Daoy (cell line): ENCODE measurements at regions not wholly inside any gene's neighbourhood (a gene's known extent, or its start where the extent isn't known, plus 50 kb on each side); places are given as distances from the start of the nearest gene placed in this dataset.
"Not testable (repeated sequence)": the region's sequence is repeated elsewhere in the genome, so short reads cannot be mapped to it uniquely, and the experiment has no call there.

Source experiments
- DNase-seq: peaks from one replicate; pipeline ENCODE4 v3.0.0-alpha.2; 2015; ENCODE audit warnings: low read depth

DNA sequence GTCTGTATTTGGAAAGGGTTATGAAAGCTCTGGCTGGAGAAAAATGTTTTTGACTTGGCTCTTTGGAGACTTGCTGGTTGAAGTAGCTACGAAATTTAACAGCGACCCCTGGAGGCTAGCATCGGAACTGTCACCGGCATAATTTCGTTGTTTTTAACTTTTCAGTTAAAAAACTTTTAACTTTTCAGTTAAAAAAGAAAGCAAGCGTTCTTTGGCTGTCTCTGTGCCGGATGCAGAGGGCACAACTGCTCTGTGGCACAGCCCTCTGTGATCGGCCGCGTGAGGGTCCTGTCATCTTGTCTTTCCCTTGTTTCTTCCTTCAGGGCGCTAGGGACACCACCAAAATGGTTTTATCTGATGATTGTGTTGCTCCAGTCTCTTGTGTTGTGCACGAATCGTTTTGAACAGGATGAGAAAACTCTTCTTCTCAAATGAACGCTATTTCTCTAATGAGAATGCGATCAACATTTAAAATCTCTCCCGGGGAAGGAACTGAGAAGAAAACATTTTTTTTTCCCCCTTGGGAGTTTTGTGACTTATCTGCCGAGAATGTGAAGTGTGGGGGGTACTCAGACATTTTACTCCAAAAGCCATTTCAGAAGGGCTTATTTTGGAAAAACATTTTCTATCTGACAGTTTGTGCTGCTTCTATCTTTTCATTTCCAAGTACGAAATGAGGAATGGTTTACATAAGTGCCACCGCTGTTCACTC, 57.1 kb downstream of the ADCYAP1 start:
- DNase-seq: no peak

DNA sequence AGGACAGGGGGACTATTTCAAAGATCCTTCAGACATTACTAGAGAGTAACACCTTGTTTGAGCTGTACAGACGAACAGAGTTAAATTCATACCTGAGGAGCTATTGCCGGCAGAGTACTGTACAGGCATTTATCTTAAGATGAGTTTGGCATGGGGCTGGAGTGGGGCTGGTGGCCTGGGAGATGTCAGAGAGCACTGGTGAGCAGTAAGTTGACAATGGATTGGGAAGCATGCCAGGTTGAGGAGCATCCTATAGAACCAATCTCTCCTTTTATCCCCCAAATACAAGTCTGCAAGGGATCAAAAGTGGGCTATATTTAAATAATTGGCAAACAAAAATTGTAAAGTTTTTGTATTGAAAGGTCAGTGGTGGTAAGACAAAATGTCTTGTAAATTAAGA, 58.6 kb downstream of the ADCYAP1 start:
- no peak for DNase-seq

DNA sequence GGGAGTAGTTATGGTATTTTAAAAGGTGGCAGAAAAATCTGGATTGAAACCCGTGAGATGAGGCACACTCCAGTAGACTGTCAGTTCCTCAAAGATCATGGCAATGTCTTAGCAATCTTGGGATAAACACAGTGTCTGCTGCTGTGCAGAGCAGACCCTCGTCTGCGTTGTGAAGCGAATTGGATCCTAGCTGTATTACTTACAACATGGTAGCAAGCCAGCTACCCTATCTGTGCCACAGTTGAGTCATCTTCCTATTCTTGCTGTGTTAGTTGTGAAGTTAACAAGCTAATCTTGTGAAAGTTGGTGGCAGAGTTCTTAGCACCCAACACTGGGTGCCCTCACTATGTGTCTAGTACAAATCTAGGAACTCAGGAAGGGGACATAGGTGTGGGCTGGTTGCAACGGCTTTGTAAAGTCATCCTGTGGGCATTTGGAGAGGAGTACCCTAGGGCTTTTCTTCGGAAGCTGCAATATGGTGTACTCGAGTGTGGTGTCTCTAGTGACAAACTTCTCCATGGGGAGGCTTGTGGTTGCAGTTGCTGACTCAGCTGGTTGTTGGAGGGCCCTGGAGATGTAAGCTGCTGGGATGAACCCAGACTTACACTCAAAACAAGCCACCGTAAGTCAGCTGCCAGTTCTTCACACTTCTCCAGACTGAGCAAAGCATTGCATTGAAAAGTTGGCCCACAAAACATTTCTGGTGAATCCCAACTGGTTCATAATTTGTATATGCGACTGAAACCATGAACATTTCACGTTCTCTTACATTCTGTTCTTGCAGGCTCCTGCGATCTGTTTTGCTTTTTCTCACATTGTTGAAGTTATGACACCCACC, 61.5 kb downstream of the ADCYAP1 start:
- DNase-seq: no peak

DNA sequence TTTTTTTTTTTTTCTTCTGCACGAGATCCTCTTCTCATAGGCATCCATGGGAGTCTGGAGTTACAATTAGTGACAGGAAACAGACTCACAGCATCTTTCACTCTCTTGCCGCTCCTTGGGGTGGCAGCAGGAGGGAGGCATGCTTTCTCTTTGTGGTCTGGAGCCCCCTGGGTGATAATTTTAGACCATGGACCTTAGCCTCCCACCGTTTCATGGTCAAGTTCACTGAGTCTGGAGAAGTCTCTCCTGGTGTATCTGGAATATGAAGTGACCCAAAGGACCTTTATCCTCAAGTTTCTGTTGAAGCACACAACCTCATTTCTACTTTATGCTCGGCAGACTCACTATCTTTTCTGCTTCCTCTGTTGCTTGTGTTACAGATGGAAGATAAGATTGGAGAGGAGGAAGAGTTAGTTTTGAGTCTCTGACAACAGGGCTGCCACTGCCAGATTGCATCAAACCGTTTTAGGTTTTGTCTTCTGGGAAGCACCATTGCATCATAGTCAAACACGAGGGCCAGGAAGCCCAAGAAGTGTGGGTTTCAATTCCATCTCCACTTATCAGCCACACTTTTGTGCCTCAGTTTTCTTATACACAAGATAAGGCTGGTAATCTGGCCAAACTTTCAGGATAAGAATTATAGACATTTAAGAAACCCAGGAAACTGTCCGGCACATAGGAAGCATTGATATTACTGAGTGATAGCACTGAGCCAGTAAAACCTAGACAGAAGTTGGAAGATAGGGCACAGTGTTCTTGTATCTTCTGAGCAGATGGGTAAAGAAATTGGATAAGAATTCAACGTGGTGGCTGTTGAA, 62.3 kb downstream of the ADCYAP1 start:
- no peak for DNase-seq

DNA sequence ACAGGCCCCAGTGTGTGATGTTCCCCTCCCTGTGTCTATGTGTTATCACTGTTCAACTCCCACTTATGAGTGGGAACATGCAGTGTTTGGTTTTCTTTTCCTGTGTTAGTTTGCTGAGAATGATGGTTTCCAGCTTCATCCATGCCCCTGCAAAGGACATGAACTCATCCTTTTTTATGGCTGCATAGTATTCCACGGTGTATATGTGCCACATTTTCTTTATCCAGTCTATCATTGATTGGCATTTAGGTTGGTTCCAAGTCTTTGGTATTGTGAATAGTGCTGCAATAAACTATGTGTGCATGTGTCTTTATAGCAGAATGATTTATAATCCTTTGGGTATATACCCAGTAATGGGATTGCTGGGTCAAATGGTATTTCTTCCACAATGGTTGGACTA, 64.2 kb downstream of the ADCYAP1 start:
- DNase-seq: not testable (repeated sequence)

DNA sequence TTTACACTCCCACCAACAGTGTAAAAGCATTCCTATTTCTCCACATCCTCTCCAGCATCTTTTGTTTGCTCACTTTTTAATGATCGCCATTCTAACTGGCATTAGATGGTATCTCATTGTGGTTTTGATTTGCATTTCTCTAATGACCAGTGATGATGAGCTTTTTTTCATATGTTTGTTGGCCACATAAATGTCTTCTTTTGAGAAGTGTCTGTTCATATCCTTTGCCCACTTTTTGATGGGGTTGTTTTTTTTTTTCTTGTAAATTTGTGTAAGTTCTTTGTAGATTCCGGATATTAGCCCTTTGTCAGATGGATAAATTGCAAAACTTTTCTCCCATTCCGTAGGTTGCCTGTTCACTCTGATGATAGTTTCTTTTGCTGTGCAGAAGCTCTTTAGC, 64.6 kb downstream of the ADCYAP1 start:
- not testable (repeated sequence) for DNase-seq

DNA sequence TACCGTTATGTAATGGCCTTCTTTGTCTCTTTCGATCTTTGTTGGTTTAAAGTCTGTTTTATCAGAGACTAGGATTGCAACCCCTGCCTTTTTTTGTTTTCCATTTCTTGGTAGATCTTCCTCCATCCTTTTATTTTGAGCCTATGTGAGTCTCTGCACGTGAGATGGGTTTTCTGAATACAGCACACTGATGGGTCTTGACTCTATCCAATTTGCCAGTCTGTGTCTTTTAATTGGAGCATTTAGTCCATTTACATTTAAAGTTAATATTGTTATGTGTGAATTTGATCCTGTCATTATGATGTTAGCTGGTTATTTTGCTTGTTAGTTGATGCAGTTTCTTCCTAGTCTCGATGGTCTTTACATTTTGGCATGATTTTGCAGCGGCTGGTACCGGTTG, 69.9 kb downstream of the ADCYAP1 start:
- DNase-seq: not testable (repeated sequence)

DNA sequence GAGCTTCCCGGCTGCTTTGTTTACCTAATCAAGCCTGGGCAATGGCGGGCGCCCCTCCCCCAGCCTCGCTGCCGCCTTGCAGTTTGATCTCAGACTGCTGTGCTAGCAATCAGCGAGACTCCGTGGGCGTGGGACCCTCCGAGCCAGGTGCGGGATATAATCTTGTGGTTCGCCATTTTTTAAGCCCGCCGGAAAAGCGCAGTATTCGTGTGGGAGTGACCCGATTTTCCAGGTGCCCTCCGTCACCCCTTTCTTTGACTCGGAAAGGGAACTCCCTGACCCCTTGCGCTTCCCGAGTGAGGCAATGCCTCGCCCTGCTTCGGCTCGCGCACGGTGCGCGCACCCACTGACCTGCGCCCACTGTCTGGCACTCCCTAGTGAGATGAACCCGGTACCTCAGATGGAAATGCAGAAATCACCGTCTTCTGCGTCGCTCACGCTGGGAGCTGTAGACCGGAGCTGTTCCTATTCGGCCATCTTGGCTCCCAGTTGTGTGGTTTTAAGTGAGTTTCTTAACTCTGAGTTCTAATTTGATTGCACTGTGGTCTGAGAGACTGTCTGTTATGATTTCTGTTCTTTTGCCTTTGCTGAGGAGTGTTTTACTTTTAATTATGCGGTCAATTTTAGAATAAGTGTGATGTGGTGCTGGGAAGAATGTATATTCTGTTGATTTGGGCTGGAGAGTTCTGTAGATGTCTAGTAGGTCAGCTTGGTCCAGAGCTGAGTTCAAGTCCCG, 71.9 kb downstream of the ADCYAP1 start:
- DNase-seq: not testable (repeated sequence)

DNA sequence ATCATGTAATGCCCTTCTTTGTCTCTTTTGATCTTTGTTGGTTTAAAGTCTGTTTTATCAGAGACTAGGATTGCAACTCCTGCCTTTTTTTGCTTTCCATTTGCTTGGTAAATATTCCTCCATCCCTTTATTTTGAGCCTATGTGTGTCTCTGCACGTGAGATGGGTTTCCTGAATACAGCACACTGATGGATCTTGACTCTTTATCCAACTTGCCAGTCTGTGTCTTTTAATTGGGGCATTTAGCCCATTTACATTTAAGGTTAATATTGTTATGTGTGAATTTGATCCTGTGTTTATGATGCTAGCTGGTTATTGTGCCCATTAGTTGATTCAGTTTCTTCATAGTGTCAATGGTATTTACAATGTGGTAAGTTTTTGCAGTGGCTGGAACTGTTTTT, 72.7 kb downstream of the ADCYAP1 start:
- not testable (repeated sequence) for DNase-seq

DNA sequence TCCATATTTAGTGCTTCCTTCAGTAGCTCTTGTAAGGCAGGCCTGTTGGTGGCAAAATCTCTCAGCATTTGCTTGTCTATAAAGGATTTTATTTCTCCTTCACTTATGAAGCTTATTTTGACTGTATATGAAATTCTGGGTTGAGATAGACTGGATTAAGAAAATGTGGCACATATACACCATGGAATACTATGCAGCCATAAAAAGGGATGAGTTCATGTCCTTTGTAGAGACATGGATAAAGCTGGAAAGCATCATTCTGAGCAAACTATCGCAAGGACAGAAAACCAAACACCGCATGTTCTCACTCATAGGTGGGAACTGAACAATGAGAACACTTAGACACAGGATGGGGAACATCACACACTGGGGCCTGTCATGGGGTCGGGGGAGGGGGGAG, 73.1 kb downstream of the ADCYAP1 start:
- DNase-seq: not testable (repeated sequence)

DNA sequence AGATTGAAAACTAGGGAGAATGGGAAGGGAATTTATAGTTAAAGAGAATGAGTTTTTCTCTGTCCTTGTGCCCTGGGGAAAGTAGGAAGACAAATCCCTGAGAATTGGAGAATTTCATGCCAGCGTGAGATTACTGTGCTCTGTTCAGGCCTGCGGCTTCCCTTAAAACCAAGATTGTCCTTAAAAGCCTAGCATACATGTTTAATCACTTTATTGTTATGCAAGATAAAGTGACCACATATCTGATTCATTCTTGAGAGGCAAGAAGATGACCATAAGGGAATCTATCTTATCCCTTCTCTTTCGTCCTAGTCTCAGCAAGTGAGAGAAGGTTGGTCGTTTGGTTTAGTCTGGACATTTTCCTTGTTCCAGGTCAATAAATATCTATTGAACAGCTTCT, 75.9 kb downstream of the ADCYAP1 start:
- DNase-seq: no peak

DNA sequence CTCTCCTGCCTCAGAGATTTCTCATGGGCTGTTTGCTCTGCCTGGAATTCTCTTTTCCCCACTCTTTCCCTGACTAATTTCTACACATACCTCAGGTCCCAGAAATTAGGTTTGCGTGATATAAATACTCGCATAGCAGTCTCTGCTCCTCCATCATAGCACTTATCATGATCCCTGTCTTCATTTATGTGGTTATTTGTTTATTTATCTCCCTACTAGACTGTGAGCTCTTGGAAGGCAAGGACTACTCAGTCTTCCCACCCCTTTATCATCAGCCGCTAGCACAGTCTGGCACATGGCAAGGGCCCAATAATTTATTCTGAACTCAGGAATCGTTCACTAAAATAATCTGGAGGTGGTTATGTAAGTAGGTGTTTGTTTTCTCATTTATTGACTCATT, 79.3 kb downstream of the ADCYAP1 start:
- peak; percentile 31 for DNase-seq

DNA sequence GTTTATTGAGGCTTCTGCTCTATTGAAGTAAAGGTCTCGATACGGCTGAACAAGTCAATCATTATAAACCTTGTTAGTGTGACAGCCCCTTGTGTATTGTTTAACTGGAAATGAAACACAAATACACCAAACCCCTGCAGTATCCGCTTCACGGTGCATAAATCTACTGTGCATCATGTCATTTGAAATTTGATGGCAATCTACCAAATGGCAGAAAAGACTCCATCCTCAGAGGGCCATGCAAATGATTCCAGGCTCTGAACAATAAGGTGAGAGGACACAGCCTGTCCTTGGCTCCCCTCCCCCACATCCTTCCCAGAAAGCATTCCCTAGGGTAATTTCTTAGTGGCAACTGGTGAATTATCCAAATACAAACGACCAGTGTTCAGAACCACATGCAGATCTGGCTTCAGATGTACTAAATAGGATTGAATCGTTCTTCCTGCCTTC, 80.6 kb downstream of the ADCYAP1 start:
- DNase-seq: peak; percentile 9

DNA sequence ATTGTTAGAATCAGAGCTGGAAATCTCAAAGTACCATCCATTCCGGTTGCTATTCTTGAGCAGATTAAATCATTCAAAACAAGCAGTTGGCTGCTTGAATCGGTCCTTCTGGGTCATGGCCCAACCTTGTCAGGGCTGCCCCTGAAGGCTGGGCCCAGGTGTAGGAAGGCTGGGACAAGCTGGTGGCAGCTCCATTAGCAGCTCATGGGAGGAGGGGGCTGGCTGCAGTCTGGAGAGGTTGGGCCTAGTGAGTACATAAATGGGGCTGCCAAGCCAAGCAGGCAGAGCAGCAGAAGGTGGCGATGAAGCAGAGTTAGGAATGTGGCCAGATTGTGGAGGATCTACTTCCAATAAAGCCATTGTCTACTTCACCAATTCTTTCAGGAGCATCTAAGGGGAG, 81.4 kb downstream of the ADCYAP1 start:
- DNase-seq: no peak

DNA sequence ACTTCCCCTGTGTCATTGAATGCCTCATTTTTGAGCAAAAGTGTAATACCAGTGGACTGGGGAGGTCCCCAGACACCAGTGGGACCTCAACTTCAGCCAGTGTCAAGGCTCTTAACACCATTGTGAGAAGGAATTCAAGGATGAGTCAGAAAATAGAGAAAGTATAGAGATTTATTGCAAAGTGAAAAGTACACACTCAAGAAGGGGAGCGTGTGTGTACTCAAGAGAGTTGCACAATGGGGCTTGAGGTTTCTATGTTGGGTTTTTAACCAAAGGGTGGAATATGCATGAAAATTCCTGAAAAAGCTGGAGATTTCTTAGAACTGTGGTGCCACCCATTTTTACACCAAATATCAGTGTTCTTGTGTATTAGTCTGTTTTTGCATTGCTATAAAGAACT, 81.9 kb downstream of the ADCYAP1 start:
- DNase-seq: no peak

DNA sequence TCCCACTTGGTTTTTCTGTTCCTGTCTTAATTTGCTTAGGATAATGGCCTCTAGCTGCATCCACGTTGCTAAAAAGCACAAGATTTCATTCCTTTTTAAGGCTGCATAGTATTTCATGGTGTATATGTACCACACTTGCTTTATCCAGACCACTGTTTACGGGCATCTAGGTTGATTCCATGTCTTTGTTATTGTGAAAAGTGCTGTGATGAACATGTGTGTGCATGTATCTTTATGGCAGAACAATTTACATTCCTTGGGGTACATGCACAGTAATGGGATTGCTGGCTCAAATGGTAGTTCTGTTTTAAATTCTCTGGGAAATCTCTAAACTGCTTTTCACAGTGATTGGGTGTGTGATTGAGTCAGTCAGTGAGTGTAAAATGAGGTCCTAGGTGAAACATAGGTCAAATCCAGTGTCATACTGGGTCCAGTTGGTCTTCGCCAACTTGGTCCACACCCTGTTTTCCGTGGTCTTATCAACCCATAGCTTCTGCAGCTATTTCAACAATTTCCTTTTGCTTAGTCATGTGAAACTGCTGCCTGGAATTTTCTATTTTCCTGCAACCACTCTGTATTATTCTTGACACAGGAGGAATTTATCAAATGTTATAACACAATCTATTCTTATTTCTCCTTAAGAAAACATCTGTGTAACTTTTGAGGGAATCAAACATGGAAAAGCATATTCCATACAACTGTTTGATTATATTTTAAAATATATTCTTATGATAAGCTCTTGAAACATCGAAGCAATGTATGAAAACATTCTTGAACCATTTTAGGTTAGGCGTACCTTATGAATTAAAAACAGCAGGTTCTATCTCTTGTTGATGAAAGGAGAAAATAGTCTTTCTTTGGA, 82.9 kb downstream of the ADCYAP1 start:
- DNase-seq: peak; percentile 67

DNA sequence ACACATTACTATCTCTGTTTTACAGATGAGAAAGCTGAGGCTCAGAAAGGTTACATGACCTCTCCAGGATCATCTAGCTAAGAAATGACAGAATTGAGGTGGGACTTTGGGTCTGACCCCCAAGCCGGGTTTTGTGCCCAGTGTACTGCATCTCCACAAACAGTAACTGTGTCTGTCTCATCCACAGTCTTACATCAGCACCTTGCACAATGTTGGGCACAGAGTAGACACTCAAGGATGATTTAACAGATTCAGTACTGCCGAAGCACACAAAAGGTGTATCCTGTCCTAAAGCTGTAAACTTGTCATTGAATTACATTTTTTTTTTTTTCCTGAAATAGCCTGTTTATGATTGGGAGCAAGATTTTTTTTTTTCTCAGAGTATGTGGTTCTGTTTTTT, 84.8 kb downstream of the ADCYAP1 start:
- DNase-seq: no peak

DNA sequence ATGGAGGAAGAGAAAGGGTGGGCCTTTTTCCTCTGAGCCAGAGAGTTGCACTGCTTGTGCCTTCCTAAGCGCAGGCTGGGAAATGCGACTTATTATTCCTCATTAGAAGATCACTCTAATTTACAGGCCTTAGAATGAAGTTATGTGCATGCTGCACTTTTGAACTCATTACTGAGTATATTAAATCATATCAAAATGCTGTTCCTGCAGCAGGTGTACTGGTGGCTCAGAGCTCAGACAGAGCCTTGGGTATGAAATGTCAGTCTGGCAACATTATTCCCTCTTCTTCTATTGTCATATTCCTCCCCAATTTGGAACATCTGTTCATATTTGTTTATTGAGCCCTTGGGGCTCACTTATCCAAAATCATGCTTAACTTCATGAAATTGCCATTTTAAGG, 85.5 kb downstream of the ADCYAP1 start:
- DNase-seq: no peak

DNA sequence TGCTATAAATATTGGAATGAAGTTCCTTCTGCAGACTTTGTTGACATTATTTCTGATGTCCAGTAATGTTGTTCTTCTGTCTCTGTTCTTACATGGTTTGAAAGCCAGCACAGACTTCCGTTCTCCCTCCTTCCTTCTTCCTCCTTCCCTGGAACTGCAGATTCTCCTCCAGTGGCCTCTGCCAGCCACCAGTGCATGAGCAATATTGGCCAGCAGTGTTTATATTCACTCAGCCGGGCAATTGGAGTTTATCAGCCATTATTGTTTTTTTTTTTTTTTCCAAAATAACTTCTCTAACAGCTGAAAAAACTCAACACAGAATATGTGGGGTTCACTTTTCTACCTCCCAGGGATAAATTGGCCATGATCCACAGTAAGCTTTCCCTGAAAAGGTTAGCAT, 86.8 kb downstream of the ADCYAP1 start:
- DNase-seq: no peak

DNA sequence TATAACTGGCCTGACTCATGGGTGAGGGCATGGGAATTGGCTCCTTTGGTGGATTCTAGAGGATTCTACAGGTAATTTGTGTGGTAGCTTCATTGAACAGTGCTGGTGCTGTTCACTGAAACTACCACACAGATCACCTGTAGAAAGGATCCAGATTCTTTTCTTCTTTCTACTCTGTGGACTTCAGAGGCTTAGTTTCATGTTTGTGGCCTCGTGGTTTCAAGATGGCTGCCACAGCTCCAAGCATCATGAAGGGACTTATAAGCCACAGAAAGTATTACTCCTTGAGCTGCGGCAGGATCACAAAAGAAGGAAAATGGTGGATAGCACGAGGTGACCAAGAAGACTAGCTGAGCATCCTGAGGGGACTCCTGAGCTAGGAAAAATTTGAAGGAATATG, 88.9 kb downstream of the ADCYAP1 start:
- no peak for DNase-seq

DNA sequence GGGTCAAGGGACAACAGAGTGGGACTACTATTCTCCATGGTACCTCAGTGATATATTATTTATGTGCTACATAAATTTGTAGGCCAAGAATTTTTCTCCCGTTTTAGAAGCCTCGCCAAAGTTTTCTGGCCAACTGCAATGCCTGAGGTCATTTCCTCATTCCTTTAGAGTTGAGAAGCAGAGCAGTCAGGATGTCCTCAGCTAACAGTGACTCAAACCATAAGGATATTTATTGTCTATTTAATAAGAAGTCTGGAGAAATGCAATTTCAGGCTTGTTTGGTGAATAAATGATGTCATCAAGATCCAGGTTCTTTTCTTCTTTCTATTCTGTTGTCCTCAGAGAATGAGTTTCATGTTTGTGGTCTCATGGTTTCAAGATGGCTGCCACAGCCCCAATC, 91.0 kb downstream of the ADCYAP1 start:
- DNase-seq: peak; percentile 65
